Calu3 (cell line): ENCODE measurements at regions not wholly inside any gene's neighbourhood (a gene's known extent, or its start where the extent isn't known, plus 50 kb on each side); places are given as distances from the start of the nearest gene placed in this dataset.

Experiments used
- BruUV-seq: library from RNA; stranded (reverse); fragments of 400-500 nt; replicated peaks from 2 replicates; lab custom pipeline; 2021; lab: Mats Ljungman, UMichigan
- CTCF ChIA-PET: fragments of 300-600 bp; sonication (Branson Sonifier 250); formaldehyde crosslinking; loops from one replicate; lab custom pipeline; 2022; ENCODE audit warnings: antibody characterized with exemption; lab: Charles Lee
- DNase-seq: peaks from one replicate; pipeline ENCODE4 v3.0.0; 2022
- H3K27ac Mint-ChIP-seq: one replicate; pipeline ENCODE4 v1.8.0; 2022; ENCODE audit warnings: mixed read lengths; ENCODE audit not compliant: unreplicated experiment
- H3K27me3 Mint-ChIP-seq: one replicate; pipeline ENCODE4 v1.8.0; 2022; ENCODE audit warnings: mixed read lengths; ENCODE audit not compliant: unreplicated experiment
- H3K36me3 Mint-ChIP-seq: one replicate; pipeline ENCODE4 v1.8.0; 2022; ENCODE audit warnings: mild to moderate bottlenecking, moderate library complexity, mixed read lengths; ENCODE audit not compliant: insufficient read depth, unreplicated experiment
- H3K4me1 Mint-ChIP-seq: one replicate; pipeline ENCODE4 v1.8.0; 2022; ENCODE audit warnings: mild to moderate bottlenecking, low read depth, mixed read lengths; ENCODE audit not compliant: unreplicated experiment
- H3K4me3 Mint-ChIP-seq: one replicate; pipeline ENCODE4 v1.8.0; 2022; ENCODE audit warnings: mild to moderate bottlenecking, low read depth, moderate library complexity, mixed read lengths; ENCODE audit not compliant: unreplicated experiment
- H3K9me3 Mint-ChIP-seq: one replicate; pipeline ENCODE4 v1.8.0; 2022; ENCODE audit warnings: low read depth, mixed read lengths; ENCODE audit not compliant: unreplicated experiment
- CTCF ChIP-seq: fragments of 200-600 bp; IDR thresholded peaks from one replicate; pipeline ENCODE4 v1.8.0; 2022; ENCODE audit warnings: antibody characterized with exemption; ENCODE audit not compliant: unreplicated experiment
- intact Hi-C: fragments of 100-400 bp; cut with micrococcal nuclease; formaldehyde crosslinking; loops from one replicate; pipeline ENCODE4 v1.10.0; 2022; ENCODE audit not compliant: unreplicated experiment

GRCh38 chr22:26797910-26798309 lies 140.5 kb downstream of the MIAT start:
- no peak for TF ChIP-seq CTCF
- Mint-ChIP-seq H3K36me3 (no peaks in the 10 kb centered on the region), H3K9me3 (no peaks in the 10 kb centered on the region), H3K4me3 (no peak overlapping the region), H3K27me3 (no peaks in the 10 kb centered on the region), H3K27ac (no peak overlapping the region), H3K4me1 (no peaks in the 10 kb centered on the region)
- no TSS peak for BruUV-seq
- CTCF ChIA-PET: no interaction called here
- intact Hi-C loops: no loop called here
- DNase-seq: no peak

GRCh38 chr22:26798462-26799065 lies 141.2 kb downstream of the MIAT start:
- intact Hi-C loops: no loop called here
- Mint-ChIP-seq H3K36me3 (no peaks in the 10 kb centered on the region), H3K27me3 (no peaks in the 10 kb centered on the region), H3K4me3 (no peak overlapping the region), H3K27ac (no peak overlapping the region), H3K9me3 (no peaks in the 10 kb centered on the region), H3K4me1 (no peaks in the 10 kb centered on the region)
- no peak for DNase-seq
- CTCF ChIA-PET: interaction anchor here (0.6 kb wide), 1 partner anchor 623 kb away, joined by 5 read pairs; no protein-coding TSS in a partner anchor
- BruUV-seq: no TSS peak
- TF ChIP-seq CTCF: no peak

GRCh38 chr22:26800858-26801257 lies 143.5 kb downstream of the MIAT start:
- CTCF ChIA-PET: interaction anchor here (0.7 kb wide), 1 partner anchor 1300 kb away, joined by 3 read pairs; no protein-coding TSS in a partner anchor
- no TSS peak for BruUV-seq
- no peak overlapping the region for H3K27ac Mint-ChIP-seq
- H3K36me3 Mint-ChIP-seq: no peaks in the 10 kb centered on the region
- intact Hi-C loops: no loop called here
- no peak overlapping the region for H3K4me3 Mint-ChIP-seq
- H3K4me1 Mint-ChIP-seq: no peaks in the 10 kb centered on the region
- H3K9me3 Mint-ChIP-seq: no peaks in the 10 kb centered on the region
- TF ChIP-seq CTCF: no peak
- peaks cover 15% of the 10 kb centered on the region for H3K27me3 Mint-ChIP-seq
- DNase-seq: peak; percentile 3

GRCh38 chr22:26801449-26801848 lies 144.1 kb downstream of the MIAT start:
- intact Hi-C loops: no loop called here
- BruUV-seq: no TSS peak
- no peaks in the 10 kb centered on the region for H3K36me3 Mint-ChIP-seq
- CTCF ChIA-PET: no interaction called here
- DNase-seq: no peak
- no peaks in the 10 kb centered on the region for H3K9me3 Mint-ChIP-seq
- no peak overlapping the region for H3K27ac Mint-ChIP-seq
- TF ChIP-seq CTCF: no peak
- peaks cover 18% of the 10 kb centered on the region for H3K27me3 Mint-ChIP-seq
- H3K4me1 Mint-ChIP-seq: no peaks in the 10 kb centered on the region
- H3K4me3 Mint-ChIP-seq: no peak overlapping the region
